HCT116 (cell line): ENCODE measurements at regions not wholly inside any gene's neighbourhood (a gene's known extent, or its start where the extent isn't known, plus 50 kb on each side); places are given as distances from the start of the nearest gene placed in this dataset.

Experiments
- CEBPB ChIP-seq: IDR thresholded peaks from 2 replicates; pipeline ENCODE4 v1.6.1; 2012; ENCODE audit warnings: low read depth
- EZH2 ChIP-seq: fragments of 200-600 bp; sonication (generic); IDR thresholded peaks from 2 replicates; pipeline ENCODE4 v1.6.1; 2017; ENCODE audit warnings: antibody characterized with exemption, mixed run types
- MAX ChIP-seq: IDR thresholded peaks from 2 replicates; pipeline ENCODE4 v1.6.1; 2012
- TF ChIP-seq, protein P1 (sequence below): IDR thresholded peaks from 2 replicates; pipeline ENCODE4 v1.6.1; 2011; ENCODE audit warnings: mild to moderate bottlenecking, low read length, moderate library complexity; ENCODE audit not compliant: insufficient replicate concordance; ENCODE audit errors: extremely low read depth
- TF ChIP-seq, protein P2 (sequence below), 3 experiments: fragments of 200-600 bp in 1 of 3; sonication (generic) in 1 of 3; IDR thresholded peaks in 2 of 3; conservative IDR thresholded peaks in 1 of 3; 2 replicates each; pipeline ENCODE4 v1.5.1; 2012 to 2017; ENCODE audit warnings: low read depth in 2 of 3, low read length in 2 of 3, antibody characterized with exemption in 1 of 3, borderline replicate concordance in 1 of 3, control low read depth in 1 of 3, mild to moderate bottlenecking in 1 of 3, mixed read lengths in 1 of 3, mixed run types in 1 of 3, moderate library complexity in 1 of 3; ENCODE audit not compliant: insufficient read depth in 1 of 3

DNA sequence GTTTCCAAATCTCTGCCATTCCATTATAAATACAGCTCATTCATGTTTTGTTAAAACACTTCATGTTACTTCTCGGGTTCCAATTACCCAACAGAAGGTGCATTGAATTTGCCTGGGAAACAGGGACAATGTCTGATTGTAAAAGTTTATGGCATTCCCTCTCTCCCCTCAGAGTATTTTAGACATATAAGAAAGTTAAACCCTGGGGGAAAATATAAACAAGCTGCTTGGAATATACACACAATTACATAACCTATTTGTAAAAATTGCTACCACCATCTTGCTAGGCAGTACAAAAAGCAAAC, 60.0 kb downstream of the BTG1 start:
- TF ChIP-seq CEBPB (no peak), MAX (no peak), EZH2 (no peak)
- TF ChIP-seq, protein P1, sequence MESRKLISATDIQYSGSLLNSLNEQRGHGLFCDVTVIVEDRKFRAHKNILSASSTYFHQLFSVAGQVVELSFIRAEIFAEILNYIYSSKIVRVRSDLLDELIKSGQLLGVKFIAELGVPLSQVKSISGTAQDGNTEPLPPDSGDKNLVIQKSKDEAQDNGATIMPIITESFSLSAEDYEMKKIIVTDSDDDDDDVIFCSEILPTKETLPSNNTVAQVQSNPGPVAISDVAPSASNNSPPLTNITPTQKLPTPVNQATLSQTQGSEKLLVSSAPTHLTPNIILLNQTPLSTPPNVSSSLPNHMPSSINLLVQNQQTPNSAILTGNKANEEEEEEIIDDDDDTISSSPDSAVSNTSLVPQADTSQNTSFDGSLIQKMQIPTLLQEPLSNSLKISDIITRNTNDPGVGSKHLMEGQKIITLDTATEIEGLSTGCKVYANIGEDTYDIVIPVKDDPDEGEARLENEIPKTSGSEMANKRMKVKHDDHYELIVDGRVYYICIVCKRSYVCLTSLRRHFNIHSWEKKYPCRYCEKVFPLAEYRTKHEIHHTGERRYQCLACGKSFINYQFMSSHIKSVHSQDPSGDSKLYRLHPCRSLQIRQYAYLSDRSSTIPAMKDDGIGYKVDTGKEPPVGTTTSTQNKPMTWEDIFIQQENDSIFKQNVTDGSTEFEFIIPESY = no peak
- TF ChIP-seq, protein P2, sequence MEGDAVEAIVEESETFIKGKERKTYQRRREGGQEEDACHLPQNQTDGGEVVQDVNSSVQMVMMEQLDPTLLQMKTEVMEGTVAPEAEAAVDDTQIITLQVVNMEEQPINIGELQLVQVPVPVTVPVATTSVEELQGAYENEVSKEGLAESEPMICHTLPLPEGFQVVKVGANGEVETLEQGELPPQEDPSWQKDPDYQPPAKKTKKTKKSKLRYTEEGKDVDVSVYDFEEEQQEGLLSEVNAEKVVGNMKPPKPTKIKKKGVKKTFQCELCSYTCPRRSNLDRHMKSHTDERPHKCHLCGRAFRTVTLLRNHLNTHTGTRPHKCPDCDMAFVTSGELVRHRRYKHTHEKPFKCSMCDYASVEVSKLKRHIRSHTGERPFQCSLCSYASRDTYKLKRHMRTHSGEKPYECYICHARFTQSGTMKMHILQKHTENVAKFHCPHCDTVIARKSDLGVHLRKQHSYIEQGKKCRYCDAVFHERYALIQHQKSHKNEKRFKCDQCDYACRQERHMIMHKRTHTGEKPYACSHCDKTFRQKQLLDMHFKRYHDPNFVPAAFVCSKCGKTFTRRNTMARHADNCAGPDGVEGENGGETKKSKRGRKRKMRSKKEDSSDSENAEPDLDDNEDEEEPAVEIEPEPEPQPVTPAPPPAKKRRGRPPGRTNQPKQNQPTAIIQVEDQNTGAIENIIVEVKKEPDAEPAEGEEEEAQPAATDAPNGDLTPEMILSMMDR (IDR thresholded peaks at IDR 0.05 in 2 of 3, conservative IDR thresholded peaks at IDR 0.05 in 1 of 3; ENCODE audit: borderline replicate concordance in 1 of 3, insufficient read depth in 1 of 3, low read depth in 2 of 3, low read length in 2 of 3) = no peak
